ENCODE measurements at regions not wholly inside any gene's neighbourhood (a gene's known extent, or its start where the extent isn't known, plus 50 kb on each side); places are given as distances from the start of the nearest gene placed in this dataset.

- TF ChIP-seq POLR2A (IDR thresholded peaks at IDR 0.05) (no peak), CTCF (IDR thresholded peaks at IDR 0.05) (no peak)
Measured at GRCh38 chr1:86648255-86648654, 56.1 kb upstream of the SH3GLB1 start.
